ENCODE measurements at regions not wholly inside any gene's neighbourhood (a gene's known extent, or its start where the extent isn't known, plus 50 kb on each side); places are given as distances from the start of the nearest gene placed in this dataset.

GRCh38 chr10:30546511-30546910, 83.0 kb downstream of the LYZL2 start:
- no peak overlapping the region for H2AFZ ChIP-seq (ENCODE audit: low read depth, low read length)
- no peak overlapping the region for H3K4me3 ChIP-seq (ENCODE audit: low read depth in 1 of 2, low read length in 2 of 2)
- ATAC-seq (ENCODE audit: insufficient read depth, low read depth) (no peak), DNase-seq (no peak)
- no peaks in the 10 kb centered on the region for H3K79me2 ChIP-seq (ENCODE audit: insufficient read depth, low read length)
- no peak overlapping the region for H3K9ac ChIP-seq (ENCODE audit: low read depth, low read length)
- TF ChIP-seq EZH2 (IDR thresholded peaks at IDR 0.05; ENCODE audit: borderline replicate concordance, low read depth, low read length, severe bottlenecking) = no peak
- TF ChIP-seq CTCF (IDR thresholded peaks at IDR 0.05; ENCODE audit: borderline replicate concordance, extremely low read depth, low read length, poor library complexity, severe bottlenecking) = no peak
- H3K9me3 ChIP-seq (ENCODE audit: insufficient read depth, low read length, severe bottlenecking) = no peaks in the 10 kb centered on the region
- peaks cover 5% of the 10 kb centered on the region for H3K4me1 ChIP-seq (ENCODE audit: insufficient read depth, low read length)
- H3K27me3 ChIP-seq (ENCODE audit: insufficient read depth, low read length, poor library complexity) = no peaks in the 10 kb centered on the region
- H3K27ac ChIP-seq (ENCODE audit: low read length) = no peak overlapping the region
- H3K36me3 ChIP-seq (ENCODE audit: insufficient read depth, low read length) = no peaks in the 10 kb centered on the region
- no peaks in the 10 kb centered on the region for H4K20me1 ChIP-seq (ENCODE audit: insufficient read depth, low read length)
- H3K4me2 ChIP-seq (ENCODE audit: insufficient read depth, low read length) = no peak overlapping the region

GRCh38 chr10:30542895-30543288, 86.7 kb downstream of the LYZL2 start:
- Histone ChIP-seq H3K9ac (ENCODE audit: low read depth, low read length) (no peak overlapping the region), H2AFZ (ENCODE audit: low read depth, low read length) (no peak overlapping the region), H4K20me1 (ENCODE audit: insufficient read depth, low read length) (no peaks in the 10 kb centered on the region), H3K36me3 (ENCODE audit: insufficient read depth, low read length) (no peaks in the 10 kb centered on the region), H3K9me3 (ENCODE audit: insufficient read depth, low read length, severe bottlenecking) (no peaks in the 10 kb centered on the region), H3K4me1 (ENCODE audit: insufficient read depth, low read length) (no peaks in the 10 kb centered on the region), H3K4me3 (ENCODE audit: low read depth in 1 of 2, low read length in 2 of 2) (no peak overlapping the region), H3K4me2 (ENCODE audit: insufficient read depth, low read length) (no peak overlapping the region), H3K27me3 (ENCODE audit: insufficient read depth, low read length, poor library complexity) (no peaks in the 10 kb centered on the region), H3K79me2 (ENCODE audit: insufficient read depth, low read length) (no peaks in the 10 kb centered on the region), H3K27ac (ENCODE audit: low read length) (no peak overlapping the region)
- no peak for ATAC-seq (ENCODE audit: insufficient read depth, low read depth)
- TF ChIP-seq CTCF (IDR thresholded peaks at IDR 0.05; ENCODE audit: borderline replicate concordance, extremely low read depth, low read length, poor library complexity, severe bottlenecking) = no peak
- no peak for TF ChIP-seq EZH2 (IDR thresholded peaks at IDR 0.05; ENCODE audit: borderline replicate concordance, low read depth, low read length, severe bottlenecking)
- no peak for DNase-seq

DNA sequence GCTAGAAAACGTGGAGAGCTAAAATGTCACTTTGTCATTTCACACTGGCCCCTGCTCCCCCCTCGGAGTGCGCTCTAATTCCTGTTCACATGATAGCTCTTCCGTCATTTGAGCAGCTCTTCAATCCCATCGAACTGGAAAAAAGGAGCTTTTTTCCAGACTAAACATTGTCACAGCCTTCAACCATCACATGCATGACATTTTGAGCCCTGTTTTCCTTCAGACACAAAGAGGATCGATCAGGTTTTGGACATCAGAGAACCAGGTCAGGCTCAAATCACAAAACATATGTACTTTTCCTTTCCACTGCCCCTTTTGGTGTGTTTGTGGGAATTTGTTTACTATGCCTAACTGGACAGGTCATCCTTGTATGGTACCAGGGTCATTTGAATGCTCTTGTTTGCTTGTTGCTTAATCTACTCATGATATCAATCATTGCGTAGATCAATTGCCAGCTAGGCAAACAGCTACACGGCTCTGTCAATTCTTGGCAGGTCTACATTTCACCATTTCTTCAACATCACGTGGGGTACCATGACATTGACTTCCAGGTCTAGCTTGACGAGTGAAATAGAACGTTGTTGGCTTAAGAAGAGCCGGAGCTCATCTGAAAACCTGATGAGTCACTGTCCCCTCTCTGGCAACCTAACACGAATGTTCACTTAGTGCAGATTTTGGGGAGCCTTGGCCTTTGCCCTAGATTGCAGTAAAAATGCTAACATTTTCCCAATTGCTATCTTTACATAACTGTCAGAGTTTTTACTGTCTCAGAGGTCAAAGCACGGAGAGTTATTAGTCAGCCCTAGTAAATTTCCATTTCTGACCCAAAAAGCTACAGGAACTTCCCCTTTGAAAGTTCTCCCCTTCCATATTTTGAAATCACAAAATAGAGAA, 87.3 kb downstream of the LYZL2 start:
- no peaks in the 10 kb centered on the region for H3K36me3 ChIP-seq (ENCODE audit: insufficient read depth, low read length)
- no peak overlapping the region for H2AFZ ChIP-seq (ENCODE audit: low read depth, low read length)
- no peaks in the 10 kb centered on the region for H3K79me2 ChIP-seq (ENCODE audit: insufficient read depth, low read length)
- DNase-seq = no peak
- no peaks in the 10 kb centered on the region for H3K4me1 ChIP-seq (ENCODE audit: insufficient read depth, low read length)
- ATAC-seq (ENCODE audit: insufficient read depth, low read depth) = no peak
- no peak overlapping the region for H3K4me2 ChIP-seq (ENCODE audit: insufficient read depth, low read length)
- TF ChIP-seq EZH2 (IDR thresholded peaks at IDR 0.05; ENCODE audit: borderline replicate concordance, low read depth, low read length, severe bottlenecking) (no peak), CTCF (IDR thresholded peaks at IDR 0.05; ENCODE audit: borderline replicate concordance, extremely low read depth, low read length, poor library complexity, severe bottlenecking) (no peak)
- H3K27ac ChIP-seq (ENCODE audit: low read length) = no peak overlapping the region
- H3K9ac ChIP-seq (ENCODE audit: low read depth, low read length) = no peak overlapping the region
- no peaks in the 10 kb centered on the region for H3K9me3 ChIP-seq (ENCODE audit: insufficient read depth, low read length, severe bottlenecking)
- no peak overlapping the region for H3K4me3 ChIP-seq (ENCODE audit: low read depth in 1 of 2, low read length in 2 of 2)
- no peaks in the 10 kb centered on the region for H4K20me1 ChIP-seq (ENCODE audit: insufficient read depth, low read length)
- H3K27me3 ChIP-seq (ENCODE audit: insufficient read depth, low read length, poor library complexity) = no peaks in the 10 kb centered on the region
